Nephron (organoid): ENCODE measurements at regions not wholly inside any gene's neighbourhood (a gene's known extent, or its start where the extent isn't known, plus 50 kb on each side); places are given as distances from the start of the nearest gene placed in this dataset.

Experiments
- H3K27ac Mint-ChIP-seq, 3 experiments: 2 replicates each; pipeline ENCODE4 v1.8.0; 2020; ENCODE audit warnings: mixed read lengths in 3 of 3, mild to moderate bottlenecking in 2 of 3, moderate library complexity in 1 of 3
- H3K27me3 Mint-ChIP-seq: 2 replicates; pipeline ENCODE4 v1.8.0; 2021; ENCODE audit warnings: low read depth, mild to moderate bottlenecking, moderate library complexity, mixed read lengths
- H3K36me3 Mint-ChIP-seq: 2 replicates; pipeline ENCODE4 v1.8.0; 2020; ENCODE audit warnings: low read depth, mixed read lengths
- H3K4me1 Mint-ChIP-seq: 2 replicates; pipeline ENCODE4 v1.8.0; 2020; ENCODE audit warnings: mixed read lengths
- H3K4me3 Mint-ChIP-seq, 3 experiments: 2 replicates each; pipeline ENCODE4 v1.8.0; 2020; ENCODE audit warnings: mild to moderate bottlenecking in 3 of 3, mixed read lengths in 3 of 3, moderate library complexity in 2 of 3
- H3K9me3 Mint-ChIP-seq: 2 replicates; pipeline ENCODE4 v1.8.0; 2020; ENCODE audit warnings: mixed read lengths
- CTCF ChIP-seq, 3 experiments: fragments of 200-600 bp; sonication (generic); IDR thresholded peaks; one replicate each; pipeline ENCODE4 v1.5.0; 2021; ENCODE audit warnings: antibody characterized with exemption in 3 of 3; ENCODE audit not compliant: unreplicated experiment in 3 of 3

DNA sequence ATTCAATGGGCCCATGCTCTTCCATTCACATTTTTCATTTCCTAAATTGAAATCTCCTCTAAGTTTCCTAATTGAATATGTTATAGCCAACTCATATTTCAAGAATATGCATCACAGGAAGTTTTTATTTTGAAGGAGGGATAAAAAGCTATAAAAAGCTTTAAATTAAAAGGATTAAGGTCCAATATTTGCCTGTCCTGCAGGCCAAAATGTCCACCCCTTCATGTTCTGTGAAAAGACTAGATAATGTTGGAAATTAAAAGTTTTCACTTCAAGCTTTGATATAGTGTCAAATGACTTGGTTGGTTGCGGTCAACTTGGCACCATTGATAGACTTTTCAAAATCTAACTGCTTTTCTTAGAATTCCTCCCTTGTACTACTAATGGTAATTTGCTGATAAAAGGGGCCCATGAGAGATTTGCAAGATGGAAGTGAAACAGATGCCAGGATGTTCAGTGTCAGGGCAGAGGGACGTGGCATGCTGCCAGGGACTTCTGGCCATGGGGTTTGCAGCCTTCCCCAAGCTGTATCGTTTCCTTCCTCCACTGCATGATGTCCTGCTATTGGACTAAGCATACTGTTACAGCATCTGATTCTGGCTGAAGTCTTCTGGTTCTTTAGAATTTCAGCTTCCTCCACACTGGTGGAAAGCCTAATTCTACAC lies 547.3 kb upstream of the MIR17HG start:
- Mint-ChIP-seq H3K4me1 (peaks cover 7% of the 10 kb centered on the region), H3K4me3 (no peak overlapping the region), H3K27ac (peak overlapping the region in 1 of 3 experiments; percentile 53), H3K27me3 (peaks cover 6% of the 10 kb centered on the region), H3K36me3 (no peaks in the 10 kb centered on the region), H3K9me3 (no peaks in the 10 kb centered on the region)
- TF ChIP-seq CTCF (IDR thresholded peaks at IDR 0.05; ENCODE audit: unreplicated experiment in 3 of 3) = no peak

- Mint-ChIP-seq H3K4me3 (no peak overlapping the region), H3K27me3 (peaks cover 6% of the 10 kb centered on the region), H3K27ac (no peak overlapping the region), H3K36me3 (no peaks in the 10 kb centered on the region), H3K4me1 (peaks cover 16% of the 10 kb centered on the region), H3K9me3 (no peaks in the 10 kb centered on the region)
- no peak for TF ChIP-seq CTCF (IDR thresholded peaks at IDR 0.05; ENCODE audit: unreplicated experiment in 3 of 3)
These were observed 545.9 kb upstream of the MIR17HG start for GRCh38 chr13:90801621-90802020.

DNA sequence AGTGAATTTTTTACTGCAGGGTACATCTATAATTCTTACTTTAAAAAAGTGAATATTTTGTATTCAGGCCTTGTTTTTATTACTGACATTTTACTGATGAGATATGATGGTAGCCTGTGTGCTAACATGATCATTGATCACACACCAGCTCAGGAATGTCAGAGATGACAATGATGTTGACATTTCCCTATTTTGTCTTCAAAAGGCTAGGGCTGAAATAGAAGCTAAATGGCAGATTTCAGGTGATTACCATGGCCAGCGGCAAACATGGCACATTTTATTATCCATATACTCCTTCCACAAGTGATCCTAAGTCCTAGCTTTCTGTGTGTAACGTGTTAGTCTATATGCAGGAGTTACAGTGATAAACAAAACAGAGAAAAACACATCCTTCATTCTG lies 544.3 kb upstream of the MIR17HG start:
- Mint-ChIP-seq H3K36me3 (no peaks in the 10 kb centered on the region), H3K4me1 (peaks cover 21% of the 10 kb centered on the region), H3K9me3 (no peaks in the 10 kb centered on the region), H3K27me3 (peaks cover 6% of the 10 kb centered on the region), H3K27ac (no peak overlapping the region), H3K4me3 (no peak overlapping the region)
- TF ChIP-seq CTCF (IDR thresholded peaks at IDR 0.05; ENCODE audit: unreplicated experiment in 3 of 3) = no peak

DNA sequence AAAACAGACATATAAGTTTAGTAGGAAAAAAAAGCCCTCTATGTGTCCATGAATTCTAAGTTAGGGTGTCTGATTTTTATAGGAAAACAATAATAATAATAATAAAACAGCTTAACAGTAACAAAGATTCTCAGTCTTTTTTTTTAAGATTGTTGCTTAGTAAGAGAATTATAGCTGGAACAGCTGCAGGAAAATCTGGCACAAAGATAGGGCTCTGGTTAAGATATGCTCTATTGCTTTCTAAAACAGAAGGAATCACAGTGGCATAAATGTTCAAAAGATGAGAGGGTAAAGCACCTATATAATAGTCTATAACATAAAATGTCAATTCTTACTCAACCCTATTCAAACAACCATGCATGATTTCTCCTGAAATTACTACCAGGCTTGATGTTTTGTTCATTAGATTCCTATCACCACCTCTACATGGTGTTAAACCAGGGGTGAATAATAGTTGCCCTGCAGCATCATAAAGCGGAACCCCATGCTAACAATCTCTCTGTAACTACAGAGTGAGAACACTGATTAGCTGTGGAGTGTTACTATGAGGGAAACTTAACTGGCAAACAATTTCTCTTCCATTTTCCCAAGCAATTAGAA lies 541.4 kb upstream of the MIR17HG start:
- no peaks in the 10 kb centered on the region for H3K27me3 Mint-ChIP-seq
- H3K9me3 Mint-ChIP-seq = no peaks in the 10 kb centered on the region
- H3K4me1 Mint-ChIP-seq = peaks cover 14% of the 10 kb centered on the region
- H3K4me3 Mint-ChIP-seq = no peak overlapping the region
- H3K27ac Mint-ChIP-seq = peak overlapping the region; percentile 40 to 71 (median 56)
- no peaks in the 10 kb centered on the region for H3K36me3 Mint-ChIP-seq
- TF ChIP-seq CTCF (IDR thresholded peaks at IDR 0.05; ENCODE audit: unreplicated experiment in 3 of 3) = no peak

GRCh38 chr13:90806892-90807291 lies 540.6 kb upstream of the MIR17HG start:
- H3K27ac Mint-ChIP-seq = peak overlapping the region; percentile 40 to 71 (median 56)
- no peaks in the 10 kb centered on the region for H3K27me3 Mint-ChIP-seq
- no peak overlapping the region for H3K4me3 Mint-ChIP-seq
- H3K9me3 Mint-ChIP-seq = no peaks in the 10 kb centered on the region
- peaks cover 14% of the 10 kb centered on the region for H3K4me1 Mint-ChIP-seq
- H3K36me3 Mint-ChIP-seq = no peaks in the 10 kb centered on the region
- TF ChIP-seq CTCF (IDR thresholded peaks at IDR 0.05; ENCODE audit: unreplicated experiment in 3 of 3) = no peak

DNA sequence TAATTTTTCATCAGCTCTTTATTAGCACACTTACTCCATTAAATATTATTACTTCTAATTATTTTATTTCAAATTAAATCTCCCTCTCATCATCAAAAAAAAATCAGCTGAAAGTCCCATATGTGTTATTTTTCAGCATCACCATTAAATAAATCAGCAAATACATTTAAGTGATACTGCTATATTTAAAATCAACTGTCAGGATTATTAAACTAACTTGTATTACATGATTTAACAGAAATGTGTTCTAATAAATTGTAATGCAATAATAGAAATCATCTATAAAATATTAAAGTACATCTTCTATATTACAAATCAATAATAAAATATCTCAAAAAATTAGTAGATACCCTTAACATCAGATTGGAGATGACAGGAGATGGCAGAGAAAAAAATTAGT lies 538.6 kb upstream of the MIR17HG start:
- TF ChIP-seq CTCF (IDR thresholded peaks at IDR 0.05; ENCODE audit: unreplicated experiment in 3 of 3) = no peak
- Mint-ChIP-seq H3K4me1 (peaks cover 14% of the 10 kb centered on the region), H3K4me3 (no peak overlapping the region), H3K36me3 (no peaks in the 10 kb centered on the region), H3K9me3 (no peaks in the 10 kb centered on the region), H3K27ac (no peak overlapping the region), H3K27me3 (no peaks in the 10 kb centered on the region)
